ENCODE measurements at regions not wholly inside any gene's neighbourhood (a gene's known extent, or its start where the extent isn't known, plus 50 kb on each side); places are given as distances from the start of the nearest gene placed in this dataset.

DNA sequence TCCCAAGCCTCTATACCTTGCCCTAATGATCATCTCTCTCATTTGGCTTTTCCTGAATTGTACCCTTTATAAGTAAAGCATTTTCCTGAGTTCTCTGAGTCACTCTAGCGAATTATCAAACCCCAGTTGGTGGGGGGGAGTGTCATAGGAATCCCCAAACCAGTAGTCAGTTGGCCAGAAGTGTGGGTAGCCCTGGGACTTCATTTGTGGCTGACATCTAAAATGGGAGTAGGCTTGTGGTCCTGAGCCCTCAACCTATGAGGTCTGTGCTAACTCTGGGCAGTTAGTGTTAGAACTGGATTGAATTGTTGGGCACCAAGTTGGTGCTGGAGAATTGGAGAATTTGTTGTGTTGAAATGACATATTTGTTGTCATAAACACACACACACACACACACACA, 91.3 kb downstream of the BBS10 start:
- DNase-seq, result no peak

DNA sequence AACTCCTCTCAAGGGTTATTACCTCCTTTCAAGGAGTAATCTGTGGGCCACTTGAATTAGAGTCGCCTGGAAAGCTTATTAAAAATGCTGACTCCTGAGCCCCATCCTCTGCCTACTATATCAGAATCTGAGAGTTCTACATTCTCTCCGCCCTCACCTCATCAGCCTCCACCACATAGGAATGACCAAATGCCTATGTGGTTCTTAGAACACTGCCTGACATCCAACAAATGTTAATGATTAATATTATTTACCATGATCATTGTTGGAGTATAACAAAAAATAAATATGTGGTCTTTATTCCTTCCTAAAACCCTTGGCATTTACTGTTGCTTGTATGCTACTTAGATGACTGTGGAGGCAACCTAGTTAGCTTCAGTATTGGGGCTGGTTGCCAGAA, 91.9 kb downstream of the BBS10 start:
- no peak for DNase-seq

- DNase-seq, result no peak
These were observed 92.5 kb downstream of the BBS10 start for GRCh38 chr12:76255692-76256091.

- DNase-seq, result no peak
These were observed 92.9 kb downstream of the BBS10 start for GRCh38 chr12:76255281-76255680.

GRCh38 chr12:76252031-76252430, 96.2 kb downstream of the BBS10 start:
- DNase-seq, result no peak

DNA sequence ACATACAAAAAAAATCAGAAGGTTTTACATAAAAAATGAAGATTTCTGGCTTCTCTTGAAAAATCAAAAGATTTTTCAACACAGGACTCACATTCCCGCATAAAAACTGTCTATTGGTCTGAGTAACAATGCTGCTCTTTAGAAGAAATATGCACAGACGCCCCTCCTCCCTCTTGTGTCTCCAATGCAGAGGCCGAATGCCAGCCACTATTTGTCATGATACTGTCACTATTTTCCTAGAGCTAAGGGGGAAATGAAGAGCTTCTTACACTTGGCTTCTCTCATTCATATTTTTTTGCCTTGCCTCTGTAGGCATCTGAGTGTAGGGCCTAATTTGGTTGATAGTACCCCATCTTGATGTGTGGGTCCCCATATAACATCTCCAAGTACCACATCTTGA, 98.0 kb downstream of the BBS10 start:
- no peak for DNase-seq

- DNase-seq, result no peak
These were observed 98.7 kb downstream of the BBS10 start for GRCh38 chr12:76249501-76249900.

DNA sequence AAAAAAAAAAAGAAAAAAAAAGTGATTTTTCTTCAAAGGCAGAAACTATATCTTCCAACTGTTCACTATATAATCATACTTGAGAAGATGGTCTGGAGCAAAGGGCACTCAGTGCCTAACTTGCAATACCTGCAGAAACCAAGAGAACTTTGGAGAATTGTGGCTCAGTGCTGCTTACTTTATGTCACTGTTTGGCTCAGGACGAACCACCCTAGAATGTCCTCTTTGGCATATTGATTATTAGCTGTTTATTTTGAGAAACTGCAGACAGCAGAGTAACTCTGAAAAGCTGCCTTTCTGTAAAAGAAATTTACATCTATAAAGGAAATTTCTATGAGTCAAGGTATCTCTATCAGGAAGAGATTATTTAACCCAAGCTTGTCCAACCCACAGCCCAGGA, 100.2 kb downstream of the BBS10 start:
- no peak for DNase-seq

- no peak for DNase-seq
These were observed 101.1 kb downstream of the BBS10 start for GRCh38 chr12:76247026-76247646.

- DNase-seq, result no peak
These were observed 101.6 kb downstream of the BBS10 start for GRCh38 chr12:76246611-76247010.

DNA sequence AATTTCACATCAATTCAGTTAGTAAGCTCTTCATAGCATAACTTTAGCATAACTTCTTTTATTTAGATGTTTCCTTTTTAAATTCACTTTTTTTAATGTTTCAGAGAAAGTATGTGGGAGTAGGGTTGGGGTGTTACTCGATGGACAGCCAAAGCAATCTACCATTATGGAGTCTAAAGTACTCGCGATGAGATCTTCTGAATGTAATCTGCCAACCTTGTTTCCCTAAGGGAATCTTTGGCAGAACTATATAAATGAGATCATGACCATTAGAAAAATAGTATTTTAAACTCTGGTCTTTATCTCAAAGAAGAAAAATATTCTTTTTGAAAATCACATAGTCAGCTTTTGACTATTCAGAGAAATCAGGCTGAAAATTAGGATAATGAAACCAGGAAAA, 103.9 kb downstream of the BBS10 start:
- DNase-seq, result no peak

- no peak for DNase-seq
These were observed 105.2 kb downstream of the BBS10 start for GRCh38 chr12:76242813-76243550.

- DNase-seq, result no peak
These were observed 106.8 kb downstream of the BBS10 start for GRCh38 chr12:76241371-76241770.

DNA sequence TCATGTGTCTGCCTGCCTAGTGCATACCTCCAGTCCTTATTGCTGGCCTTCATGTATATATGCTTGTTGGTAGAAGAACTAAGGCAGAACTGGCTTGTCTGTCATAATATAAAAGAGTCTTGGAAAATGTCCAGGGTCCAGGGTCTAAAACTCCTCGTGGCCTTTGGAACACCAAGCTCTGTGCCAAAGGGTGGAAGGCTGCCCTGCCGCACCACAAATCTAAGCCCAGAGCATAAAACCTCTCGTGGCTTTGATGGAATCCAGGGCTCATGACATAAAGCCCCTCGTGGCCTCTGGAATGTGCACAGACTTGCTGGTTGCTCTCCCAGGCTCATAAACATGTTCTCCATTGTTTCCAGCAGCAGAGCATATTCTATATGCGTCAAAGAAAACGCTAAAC, 107.9 kb downstream of the BBS10 start:
- DNase-seq, result no peak

DNA sequence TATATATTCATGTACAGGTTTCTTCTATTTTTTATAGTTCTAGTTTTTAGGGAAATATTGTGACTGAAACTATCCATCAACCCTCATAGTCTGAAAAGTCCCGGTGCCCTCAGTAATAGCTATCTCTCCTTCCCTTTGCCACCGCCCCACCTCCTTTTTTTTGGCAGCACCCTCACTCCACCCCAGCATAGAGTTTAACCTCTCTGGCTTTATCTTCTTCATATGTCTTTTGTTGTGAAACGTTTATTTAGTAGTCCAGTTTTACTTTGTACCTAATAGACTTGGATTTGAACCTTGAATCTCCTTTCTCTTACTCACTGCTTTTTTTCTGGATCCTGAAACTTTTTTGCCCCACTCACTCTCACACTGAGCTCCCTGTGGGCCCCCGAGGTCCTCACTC, 109.5 kb downstream of the BBS10 start:
- no peak for DNase-seq

DNA sequence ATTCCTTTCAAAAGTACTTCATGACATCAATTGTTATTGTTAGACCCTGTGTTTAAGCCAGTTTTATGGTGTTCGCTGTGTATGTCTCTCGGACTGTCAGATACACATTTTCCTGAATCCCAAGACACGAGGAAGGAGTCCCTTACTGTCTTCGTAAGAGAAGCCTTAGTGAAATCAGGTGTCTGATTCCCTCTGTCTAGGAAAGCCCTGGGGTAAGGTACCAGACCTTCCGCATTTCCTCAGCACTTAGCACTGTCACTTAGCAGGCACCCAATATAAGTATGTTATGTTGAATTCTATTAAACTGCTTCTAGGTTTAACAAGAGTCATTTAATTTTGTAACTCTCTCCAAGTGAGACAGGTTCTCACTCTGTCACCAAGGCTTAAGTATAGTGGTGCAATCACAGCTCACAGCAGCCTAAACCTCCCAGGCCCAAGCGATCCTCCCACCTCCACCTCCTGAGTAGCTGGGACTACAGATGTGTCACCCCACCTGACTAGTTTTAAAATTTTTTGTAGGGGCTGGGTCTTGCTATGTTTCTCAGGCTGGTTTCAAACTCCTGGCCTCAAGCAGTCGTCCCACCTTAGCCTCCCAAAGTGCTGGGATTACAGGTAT, 111.0 kb downstream of the BBS10 start:
- DNase-seq, result no peak

DNA sequence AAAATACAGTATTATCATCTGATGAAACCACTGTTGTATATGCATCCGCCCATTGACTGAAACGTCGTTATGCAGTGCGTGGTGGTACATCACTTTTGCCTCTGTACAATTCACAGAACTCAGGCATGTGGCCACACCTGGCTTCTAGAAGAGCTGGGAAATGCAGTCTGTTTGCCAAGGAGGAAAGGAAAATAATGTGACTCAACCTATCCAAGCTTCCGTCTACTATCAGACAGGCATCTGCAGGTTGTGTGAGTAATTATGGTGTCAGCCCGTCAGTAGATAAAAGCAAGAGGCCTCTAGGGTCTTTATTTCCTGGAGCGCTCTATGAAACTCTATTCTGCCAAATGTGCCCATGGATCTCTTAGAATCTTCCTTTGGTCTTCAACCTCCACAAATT, 111.6 kb downstream of the BBS10 start:
- DNase-seq, result no peak

- DNase-seq, result no peak
These were observed 113.5 kb downstream of the BBS10 start for GRCh38 chr12:76234741-76235140.

DNA sequence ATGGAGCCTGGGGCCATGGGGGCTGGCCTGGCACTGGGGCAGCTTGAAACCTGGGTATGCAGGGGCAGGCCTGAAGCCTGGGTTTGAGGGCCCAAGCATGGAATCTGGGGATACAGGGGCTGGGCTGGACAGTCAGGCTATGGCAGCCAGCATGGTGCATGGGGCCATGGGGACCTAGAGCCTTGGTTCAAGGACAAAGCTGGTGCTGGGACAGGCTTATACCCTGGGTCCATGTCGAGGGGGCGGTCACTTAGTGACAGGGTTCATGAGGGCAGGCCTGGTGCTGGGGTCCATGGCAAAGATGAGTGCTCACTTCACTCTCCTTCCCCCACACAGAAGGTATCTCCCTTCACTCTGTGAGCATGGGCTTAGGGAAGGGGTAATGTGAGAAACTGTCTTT, 116.2 kb downstream of the BBS10 start:
- no peak for DNase-seq

- no peak for DNase-seq
These were observed 121.3 kb downstream of the BBS10 start for GRCh38 chr12:76226956-76227355.

GRCh38 chr12:76226397-76226796, 121.8 kb downstream of the BBS10 start:
- DNase-seq, result no peak

- no peak for DNase-seq
These were observed 124.3 kb downstream of the BBS10 start for GRCh38 chr12:76223869-76224268.

DNA sequence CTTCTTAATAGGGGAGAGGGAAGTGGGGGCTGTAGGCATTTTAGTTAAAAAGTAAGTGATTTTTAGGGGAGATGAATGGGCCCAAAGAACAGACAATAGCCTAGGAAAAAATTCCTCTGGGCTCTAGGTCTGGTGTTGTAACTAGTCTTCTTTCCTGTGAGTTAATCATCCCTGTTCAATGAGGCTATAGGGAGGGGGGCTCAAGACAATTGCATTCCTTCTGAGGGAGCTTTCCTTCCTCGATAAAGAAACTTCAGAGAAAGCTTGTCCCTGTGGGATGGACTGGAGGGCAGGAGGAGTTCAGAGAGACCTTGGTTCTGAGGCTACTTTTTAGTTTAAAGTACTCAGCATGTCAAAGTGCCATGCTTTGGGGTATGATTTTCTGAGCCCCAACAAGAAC, 127.2 kb downstream of the BBS10 start:
- no peak for DNase-seq

- no peak for DNase-seq
These were observed 128.4 kb downstream of the BBS10 start for GRCh38 chr12:76219806-76220205.

Measured in activated CD4-positive, CD25-positive, alpha-beta regulatory T cell treated with anti-CD3 and anti-CD28 coated beads, Interleukin-2, amount 50 U/mL, for 72 hours (primary cell).